ENCODE measurements at regions not wholly inside any gene's neighbourhood (a gene's known extent, or its start where the extent isn't known, plus 50 kb on each side); places are given as distances from the start of the nearest gene placed in this dataset.

DNA sequence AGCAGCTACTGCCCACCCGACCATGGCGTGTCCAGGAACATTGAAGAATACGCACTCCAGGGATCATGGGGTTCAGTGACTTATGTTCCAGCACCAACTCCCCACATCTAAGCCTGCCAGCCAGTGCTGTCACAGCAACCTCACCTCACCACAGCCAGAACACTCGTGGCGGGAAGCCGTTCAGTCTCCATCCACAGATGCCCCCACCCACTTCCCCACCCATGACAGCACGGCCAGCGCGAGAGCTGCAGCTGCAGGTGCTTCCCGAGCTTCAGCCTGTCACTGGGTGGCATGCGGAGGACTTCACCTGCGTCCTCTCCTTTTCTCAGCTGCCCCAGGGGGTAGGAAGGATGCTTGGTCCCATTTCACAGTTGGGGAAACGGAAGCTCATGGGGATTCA lies 50.3 kb downstream of the RBFOX3 start:
- TF ChIP-seq, protein P1, sequence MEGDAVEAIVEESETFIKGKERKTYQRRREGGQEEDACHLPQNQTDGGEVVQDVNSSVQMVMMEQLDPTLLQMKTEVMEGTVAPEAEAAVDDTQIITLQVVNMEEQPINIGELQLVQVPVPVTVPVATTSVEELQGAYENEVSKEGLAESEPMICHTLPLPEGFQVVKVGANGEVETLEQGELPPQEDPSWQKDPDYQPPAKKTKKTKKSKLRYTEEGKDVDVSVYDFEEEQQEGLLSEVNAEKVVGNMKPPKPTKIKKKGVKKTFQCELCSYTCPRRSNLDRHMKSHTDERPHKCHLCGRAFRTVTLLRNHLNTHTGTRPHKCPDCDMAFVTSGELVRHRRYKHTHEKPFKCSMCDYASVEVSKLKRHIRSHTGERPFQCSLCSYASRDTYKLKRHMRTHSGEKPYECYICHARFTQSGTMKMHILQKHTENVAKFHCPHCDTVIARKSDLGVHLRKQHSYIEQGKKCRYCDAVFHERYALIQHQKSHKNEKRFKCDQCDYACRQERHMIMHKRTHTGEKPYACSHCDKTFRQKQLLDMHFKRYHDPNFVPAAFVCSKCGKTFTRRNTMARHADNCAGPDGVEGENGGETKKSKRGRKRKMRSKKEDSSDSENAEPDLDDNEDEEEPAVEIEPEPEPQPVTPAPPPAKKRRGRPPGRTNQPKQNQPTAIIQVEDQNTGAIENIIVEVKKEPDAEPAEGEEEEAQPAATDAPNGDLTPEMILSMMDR (IDR thresholded peaks at IDR 0.05): no peak

DNA sequence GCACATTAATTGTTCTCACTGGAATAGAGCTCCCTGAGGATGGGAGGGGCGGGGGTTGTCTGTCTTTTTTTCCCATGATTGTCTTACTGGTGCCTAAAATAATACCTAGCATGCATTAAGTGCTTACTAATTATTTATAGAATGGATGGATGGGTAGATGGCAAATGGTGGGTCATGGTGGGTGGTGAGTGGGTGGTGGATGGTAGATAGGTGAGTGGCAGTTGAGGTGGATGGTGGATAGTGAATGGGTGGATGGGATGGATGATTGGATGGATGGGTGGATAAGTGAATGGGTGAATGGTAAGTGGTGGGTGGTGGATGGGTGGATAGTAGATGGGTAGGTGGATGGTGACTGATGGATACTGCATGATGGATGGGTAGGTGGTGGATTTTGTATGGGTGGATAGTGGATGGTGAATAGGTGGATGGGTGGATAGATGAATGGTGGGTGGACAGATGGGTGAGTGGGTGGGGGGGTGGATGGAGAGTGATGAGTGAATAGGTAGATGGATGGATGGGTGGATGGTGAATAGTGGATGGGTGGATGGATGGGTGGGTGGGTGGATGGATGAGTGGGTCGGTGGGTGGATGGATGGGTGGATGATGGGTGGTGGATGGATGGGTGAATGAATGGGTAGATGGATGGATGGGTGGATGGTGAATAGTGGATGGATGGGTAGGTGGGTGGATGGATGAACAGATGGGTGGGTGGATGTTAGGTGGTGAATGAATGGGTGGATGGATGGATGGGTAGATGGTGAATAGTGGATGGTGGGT lies 51.6 kb downstream of the RBFOX3 start:
- TF ChIP-seq, protein P1 (IDR thresholded peaks at IDR 0.05): no peak

DNA sequence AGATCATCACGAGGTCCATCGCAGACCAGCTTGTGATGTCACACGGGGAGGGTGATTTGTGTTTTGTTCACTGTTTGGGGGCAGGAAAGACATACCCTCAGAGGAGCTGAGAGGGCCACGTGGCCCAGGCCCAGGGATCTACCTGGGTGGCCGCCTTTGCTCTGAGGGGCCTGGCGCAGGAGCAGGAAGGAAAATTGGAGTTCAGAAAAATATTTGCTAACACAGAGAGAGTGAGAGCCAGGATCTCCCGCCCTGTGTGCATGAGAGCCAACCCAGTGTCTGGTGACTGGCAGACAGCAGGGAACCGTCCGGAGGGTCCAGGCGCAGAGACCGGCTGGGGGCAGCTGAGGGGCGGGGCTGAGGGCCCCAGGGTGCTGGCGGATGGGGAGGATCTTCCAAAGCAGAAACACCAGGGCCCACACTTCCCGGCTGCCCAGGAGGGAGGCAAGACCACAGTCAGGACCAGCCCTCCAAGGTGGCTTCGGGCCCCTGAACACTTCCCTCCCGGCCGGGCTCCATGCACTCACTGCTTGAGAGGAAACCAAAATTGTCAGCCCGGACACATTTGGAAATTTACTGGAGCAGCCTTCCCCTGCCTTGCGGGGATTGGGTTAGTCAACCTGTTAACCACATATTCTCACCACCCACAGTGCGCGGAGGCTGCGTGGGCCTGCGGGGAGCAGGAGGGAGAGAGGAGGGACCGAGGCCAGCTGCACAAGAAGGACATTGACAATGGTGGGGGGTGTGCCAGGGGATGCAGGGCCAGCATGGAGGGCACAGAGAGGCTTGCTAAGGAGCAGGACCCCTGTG lies 52.6 kb downstream of the RBFOX3 start:
- TF ChIP-seq, protein P1 (IDR thresholded peaks at IDR 0.05): no peak

DNA sequence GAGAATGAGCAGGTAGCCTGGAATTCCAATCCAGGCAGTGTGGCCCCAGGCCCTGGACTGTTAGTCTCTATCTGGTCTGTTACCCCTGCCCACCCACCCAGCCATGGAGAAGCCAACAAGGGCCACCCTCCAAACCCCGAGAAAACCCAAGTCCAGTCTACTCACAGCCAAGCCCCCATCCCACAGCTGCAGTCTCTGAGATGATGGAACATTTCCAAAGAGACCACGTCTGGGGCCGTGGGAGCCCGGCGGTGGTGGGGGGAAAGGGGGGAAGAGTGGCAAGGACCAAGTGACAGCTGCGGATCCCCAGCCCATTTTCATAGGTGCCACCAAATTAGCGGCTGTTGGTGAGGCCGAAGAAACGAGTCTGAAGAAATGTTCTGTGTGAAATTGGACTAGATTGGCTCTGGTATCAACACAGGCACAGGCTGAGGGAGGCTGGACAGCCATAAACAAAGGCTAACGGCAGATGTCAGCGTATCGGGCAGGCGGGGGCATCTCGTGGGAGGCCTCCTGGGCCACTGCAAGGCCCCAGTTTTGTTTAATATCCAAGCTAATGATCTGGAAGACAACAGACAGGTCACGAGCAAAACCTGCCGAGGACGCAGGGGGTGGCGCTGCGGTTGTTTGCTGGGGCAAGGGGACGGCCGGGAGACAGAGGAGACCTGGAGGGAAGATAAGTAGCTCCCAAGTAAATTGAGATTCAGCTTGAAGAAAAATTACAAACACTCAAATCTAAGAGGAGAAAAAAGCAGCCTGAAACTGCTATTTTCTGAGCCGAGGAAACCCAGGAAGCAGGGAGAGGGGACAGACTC lies 53.4 kb downstream of the RBFOX3 start:
- TF ChIP-seq, protein P1 (IDR thresholded peaks at IDR 0.05): no peak

DNA sequence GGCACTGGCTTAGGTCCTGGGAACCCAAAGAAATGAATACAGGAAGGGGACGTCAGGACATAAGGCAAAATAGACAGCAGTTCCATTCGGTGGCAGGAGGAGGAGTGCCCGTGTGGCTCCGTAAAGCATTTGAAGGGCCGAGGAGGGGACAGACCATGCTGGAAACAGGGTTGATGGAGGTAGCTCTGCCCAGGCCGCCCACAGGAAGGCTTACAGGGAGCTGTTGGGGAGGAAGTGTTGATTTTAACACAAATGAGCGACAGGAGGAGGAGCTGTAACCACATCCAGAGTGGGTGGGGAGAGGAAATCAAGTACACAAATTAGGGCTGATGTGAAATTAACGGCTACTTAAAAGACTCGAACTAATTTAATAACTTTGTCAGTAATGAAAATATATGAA lies 54.6 kb downstream of the RBFOX3 start:
- TF ChIP-seq, protein P1 (IDR thresholded peaks at IDR 0.05): no peak

DNA sequence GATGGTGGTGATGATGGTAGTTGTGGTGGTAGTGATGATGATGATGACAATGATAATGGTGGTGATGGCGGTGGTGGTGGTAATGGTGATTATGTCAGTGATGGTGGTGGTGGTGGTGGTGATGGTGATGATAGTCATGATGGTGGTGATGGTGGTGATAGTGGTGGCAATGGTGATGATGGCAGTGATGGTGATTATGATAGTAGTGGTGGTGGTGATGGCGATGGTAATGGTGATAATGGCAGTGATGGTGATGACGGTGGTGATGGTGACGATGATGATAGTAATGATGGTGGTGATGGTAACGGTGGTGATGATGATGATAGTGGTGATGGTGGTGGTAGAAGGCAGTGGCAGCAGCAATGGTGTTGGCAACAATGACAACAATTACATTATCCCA lies 55.3 kb downstream of the RBFOX3 start:
- TF ChIP-seq, protein P1 (IDR thresholded peaks at IDR 0.05): no peak

DNA sequence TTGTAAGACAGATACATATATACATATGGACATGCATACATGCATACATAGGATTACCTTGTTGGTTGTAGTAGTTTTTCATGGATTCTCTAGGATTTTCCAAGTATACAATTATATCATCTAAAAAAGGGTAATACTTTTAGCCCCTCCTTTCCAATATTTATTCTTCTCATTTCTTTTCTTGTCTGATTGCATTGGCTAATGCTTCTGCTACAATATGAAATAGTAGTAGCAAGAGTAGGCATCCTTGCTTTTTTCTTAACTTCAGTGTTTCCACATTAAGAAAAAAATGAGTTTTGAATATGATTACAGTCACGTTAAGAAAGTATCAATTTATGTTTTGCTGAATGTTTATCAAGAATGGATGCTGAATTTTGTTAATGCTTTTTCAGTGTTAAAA lies 58.0 kb downstream of the RBFOX3 start:
- TF ChIP-seq, protein P1 (IDR thresholded peaks at IDR 0.05): no peak

All from LNCAP (cell line).